ENCODE measurements at regions not wholly inside any gene's neighbourhood (a gene's known extent, or its start where the extent isn't known, plus 50 kb on each side); places are given as distances from the start of the nearest gene placed in this dataset.
"Not testable (repeated sequence)": the region's sequence is repeated elsewhere in the genome, so short reads cannot be mapped to it uniquely, and the experiment has no call there.

DNA sequence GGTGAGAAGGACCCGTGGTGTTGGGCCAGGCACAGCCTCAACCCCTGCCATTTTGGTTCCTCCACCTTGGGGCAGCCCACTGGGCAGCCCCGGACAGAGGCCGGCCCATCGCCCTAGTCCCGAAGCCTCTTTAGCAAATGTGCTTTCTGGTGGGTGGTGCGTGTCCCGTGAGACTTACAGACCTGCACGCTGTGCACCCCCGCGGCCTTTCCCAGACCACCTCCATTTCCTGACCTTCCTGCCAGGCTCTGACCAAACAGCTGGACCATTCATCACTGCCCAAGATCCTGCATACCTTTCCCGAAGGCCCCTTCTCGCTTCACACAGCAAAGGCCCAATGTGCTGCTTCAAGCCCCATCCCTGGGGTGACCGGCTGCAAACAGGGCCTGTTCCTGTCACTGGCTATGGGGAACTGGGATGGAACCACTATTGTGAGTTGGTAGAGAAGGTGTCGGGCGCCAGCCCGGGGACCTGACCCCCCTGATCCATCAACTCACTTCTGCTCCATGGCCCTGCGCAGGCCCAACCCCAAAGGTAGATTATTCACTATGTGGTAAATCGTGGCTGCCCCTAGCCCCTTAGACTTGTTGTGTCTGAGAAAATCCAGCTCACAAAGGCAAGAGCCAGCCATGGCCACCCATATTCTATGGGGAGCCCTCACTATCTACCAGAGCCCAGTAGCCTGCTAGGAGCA, 341.0 kb downstream of the EIPR1 start:
- H3K36me3 Mint-ChIP-seq (ENCODE audit: low read depth) = no peaks in the 10 kb centered on the region
- peaks cover 40% of the 10 kb centered on the region for H3K9me3 Mint-ChIP-seq

GRCh38 chr2:3035385-3036050, 342.1 kb downstream of the EIPR1 start:
- H3K27me3 Mint-ChIP-seq (ENCODE audit: insufficient read depth) = peaks cover 10% of the 10 kb centered on the region
- no peak overlapping the region for H3K27ac Mint-ChIP-seq
- DNase-seq = no peak
- no peak for TF ChIP-seq CTCF (IDR thresholded peaks at IDR 0.05)
- no peaks in the 10 kb centered on the region for H3K36me3 Mint-ChIP-seq (ENCODE audit: low read depth)
- peaks cover 37% of the 10 kb centered on the region for H3K9me3 Mint-ChIP-seq
- H3K4me3 Mint-ChIP-seq = no peak overlapping the region
- H3K4me1 Mint-ChIP-seq (ENCODE audit: low read depth) = no peaks in the 10 kb centered on the region

More for the DNA sequence above, 341.0 kb downstream of the EIPR1 start:
- Mint-ChIP-seq H3K4me1 (ENCODE audit: low read depth) (no peaks in the 10 kb centered on the region), H3K27me3 (ENCODE audit: insufficient read depth) (peaks cover 10% of the 10 kb centered on the region), H3K27ac (no peak overlapping the region), H3K4me3 (no peak overlapping the region)
- no peak for DNase-seq
- TF ChIP-seq CTCF (IDR thresholded peaks at IDR 0.05) = no peak

DNA sequence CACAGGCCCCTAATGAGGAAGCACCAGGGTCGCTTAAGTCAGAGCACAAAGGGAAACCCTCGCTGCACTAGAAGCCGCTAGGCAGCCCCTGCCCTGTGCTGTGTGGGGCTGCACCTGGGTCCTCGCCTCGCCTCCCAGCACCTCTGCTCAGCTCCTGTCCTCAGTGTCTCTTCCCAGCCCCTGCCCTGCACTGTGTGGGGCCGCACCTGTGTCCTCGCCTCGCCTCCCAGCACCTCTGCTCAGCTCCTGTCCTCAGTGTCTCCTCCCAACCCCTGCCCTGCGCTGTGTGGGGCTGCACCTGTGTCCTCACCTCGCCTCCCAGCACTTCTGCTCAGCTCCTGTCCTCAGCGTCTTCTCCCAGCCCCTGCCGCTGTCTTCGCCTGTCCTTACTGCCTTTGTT, 342.8 kb downstream of the EIPR1 start:
- H3K36me3 Mint-ChIP-seq (ENCODE audit: low read depth) = no peaks in the 10 kb centered on the region
- H3K4me1 Mint-ChIP-seq (ENCODE audit: low read depth) = no peaks in the 10 kb centered on the region
- H3K27ac Mint-ChIP-seq = no peak overlapping the region
- peaks cover 9% of the 10 kb centered on the region for H3K27me3 Mint-ChIP-seq (ENCODE audit: insufficient read depth)
- no peak overlapping the region for H3K4me3 Mint-ChIP-seq
- no peak for DNase-seq
- H3K9me3 Mint-ChIP-seq = peaks cover 31% of the 10 kb centered on the region
- TF ChIP-seq CTCF (IDR thresholded peaks at IDR 0.05) = no peak

DNA sequence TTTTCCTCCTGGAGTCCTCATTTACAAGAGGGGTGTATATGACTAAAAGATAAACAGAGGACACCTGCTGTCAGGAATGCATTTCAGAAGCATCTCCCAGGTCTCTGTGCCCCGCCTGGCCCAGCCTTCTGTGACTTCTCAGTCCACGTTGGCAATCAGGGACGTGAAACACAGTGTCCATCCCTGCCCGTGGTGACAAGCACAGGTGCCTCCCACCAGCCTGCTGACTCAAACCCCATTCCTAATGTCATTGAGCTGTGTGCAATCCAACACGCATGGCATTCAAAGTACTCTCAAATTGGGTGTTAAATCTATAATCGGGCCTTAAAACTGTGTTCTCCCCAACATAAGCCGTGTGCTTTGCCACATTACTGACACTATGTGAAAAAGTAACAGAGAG, 343.2 kb downstream of the EIPR1 start:
- DNase-seq = no peak
- H3K4me3 Mint-ChIP-seq = no peak overlapping the region
- H3K27ac Mint-ChIP-seq = no peak overlapping the region
- H3K9me3 Mint-ChIP-seq = peaks cover 26% of the 10 kb centered on the region
- no peaks in the 10 kb centered on the region for H3K36me3 Mint-ChIP-seq (ENCODE audit: low read depth)
- TF ChIP-seq CTCF (IDR thresholded peaks at IDR 0.05) = no peak
- no peaks in the 10 kb centered on the region for H3K4me1 Mint-ChIP-seq (ENCODE audit: low read depth)
- peaks cover 7% of the 10 kb centered on the region for H3K27me3 Mint-ChIP-seq (ENCODE audit: insufficient read depth)

DNA sequence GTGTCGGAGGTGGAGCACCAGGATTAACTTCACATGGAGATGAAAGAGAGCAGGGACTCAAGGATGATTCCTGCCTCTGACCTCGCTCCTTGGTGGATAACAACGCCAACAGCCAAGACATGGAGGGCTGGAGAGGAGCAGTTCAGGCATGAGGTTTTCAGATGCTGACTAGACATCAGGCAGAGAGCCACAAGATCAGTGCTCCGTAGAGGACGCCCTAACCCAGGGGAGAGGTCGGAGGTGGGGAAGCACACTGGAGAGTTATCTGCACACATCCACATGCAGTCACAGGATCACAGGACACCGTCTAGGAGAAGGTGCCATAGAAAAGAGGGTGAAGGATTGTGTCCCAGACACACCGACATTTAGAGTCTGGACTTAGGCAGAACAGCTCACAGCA, 344.3 kb downstream of the EIPR1 start:
- Mint-ChIP-seq H3K4me1 (ENCODE audit: low read depth) (no peaks in the 10 kb centered on the region), H3K36me3 (ENCODE audit: low read depth) (no peaks in the 10 kb centered on the region), H3K4me3 (no peak overlapping the region), H3K27ac (no peak overlapping the region), H3K9me3 (peaks cover 17% of the 10 kb centered on the region), H3K27me3 (ENCODE audit: insufficient read depth) (peaks cover 7% of the 10 kb centered on the region)
- no peak for DNase-seq
- no peak for TF ChIP-seq CTCF (IDR thresholded peaks at IDR 0.05)

DNA sequence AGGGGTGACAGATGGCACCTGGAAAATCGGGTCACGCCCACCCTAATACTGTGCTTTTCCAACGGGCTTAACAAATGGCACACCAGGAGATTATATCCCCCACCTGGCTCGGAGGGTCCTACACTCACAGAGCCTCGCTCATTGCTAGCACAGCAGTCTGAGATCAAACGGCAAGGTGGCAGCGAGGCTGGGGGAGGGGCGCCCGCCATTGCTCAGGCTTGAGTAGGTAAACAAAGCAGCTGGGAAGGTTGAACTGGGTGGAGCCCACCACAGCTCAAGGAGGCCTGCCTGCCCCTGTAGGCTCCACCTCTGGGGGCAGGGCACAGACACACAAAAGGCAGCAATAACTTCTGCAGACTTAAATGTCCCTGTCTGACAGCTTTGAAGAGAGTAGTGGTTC, 346.8 kb downstream of the EIPR1 start:
- H3K4me3 Mint-ChIP-seq; H3K4me1 Mint-ChIP-seq (ENCODE audit: low read depth); DNase-seq; H3K27me3 Mint-ChIP-seq (ENCODE audit: insufficient read depth); H3K27ac Mint-ChIP-seq; H3K36me3 Mint-ChIP-seq (ENCODE audit: low read depth): not testable (repeated sequence)
- H3K9me3 Mint-ChIP-seq = peaks cover 11% of the 10 kb centered on the region; the same call in 1 of the 2 replicates

Measured in HFFc6 (cell line).